Pancreas (tissue), 10 donors: ENCODE measurements at regions not wholly inside any gene's neighbourhood (a gene's known extent, or its start where the extent isn't known, plus 50 kb on each side); places are given as distances from the start of the nearest gene placed in this dataset.
"Not testable (repeated sequence)": the region's sequence is repeated elsewhere in the genome, so short reads cannot be mapped to it uniquely, and the experiment has no call there.

Experiments
- ATAC-seq, 4 donors: fragments of 200-7000 bp; cut with Tn5 transposase; one replicate each; pipeline versions ENCODE4 v1.8.0 to v1.9.1; 2020; ENCODE audit warnings: mild to moderate bottlenecking in 4 of 4, moderate library complexity in 4 of 4
- DNase-seq, 6 donors: peaks; one replicate each; pipeline ENCODE4 v3.0.0-alpha.2; 2020
- FAIRE-seq: peaks from 2 replicates; lab custom pipeline; 2012; peaks lifted over from hg19 to GRCh38; lab: Jason Lieb, UNC
- H3K27ac ChIP-seq, 4 donors: fragments of 200-600 bp; sonication (generic); 1 replicate in 3 of 4; 2 replicates in 1 of 4; pipeline versions ENCODE4 v1.5.0 to v1.8.0; 2020
- H3K27me3 ChIP-seq, 4 donors: fragments of 200-600 bp; one replicate each; pipeline ENCODE4 v1.8.0; 2021
- H3K36me3 ChIP-seq, 3 donors: fragments of 200-600 bp; sonication (generic) in 1 of 3; one replicate each; pipeline versions ENCODE4 v1.5.0 to v1.8.0; 2020 to 2021
- H3K4me1 ChIP-seq, 3 donors: fragments of 200-600 bp; one replicate each; pipeline ENCODE4 v1.8.0; 2021
- H3K4me3 ChIP-seq, 4 donors: fragments of 200-600 bp; sonication (generic) in 2 of 4; one replicate each; pipeline versions ENCODE4 v1.5.0 to v1.8.0; 2020 to 2021
- H3K9me3 ChIP-seq, 4 donors: fragments of 200-600 bp; one replicate each; pipeline ENCODE4 v1.8.0; 2021
- CTCF ChIP-seq, 4 donors: fragments of 200-600 bp; sonication (generic) in 3 of 4; IDR thresholded peaks; one replicate each; pipeline versions ENCODE4 v1.5.0 to v1.8.0; 2021; ENCODE audit warnings: antibody characterized with exemption in 4 of 4
- WGBS, 2 donors: extraction: QIAGEN DNeasy Blood & Tissue Kit; methylation state at CpG; one replicate each; pipeline ENCODE4 v1.1.7; 2013; 5-methylcytosine and 5-hydroxymethylcytosine counted together
- intact Hi-C, 3 donors: fragments of 100-400 bp; cut with DNase I; formaldehyde crosslinking; loops; one replicate each; pipeline versions ENCODE4 v1.11.1 to v1.14.2; 2022
- donor health status: healthy with polysubstance abuse.
- donor health status: DM: no; HTN: no; CAD: no; lungs with moderate emphysema.
- donor health status: DM: no; HTN: no; CAD: no.
- donor health status: control.
- donor health status: control.
- donor health status: Bipolar disorder and iron deficiency.
- donor health status: DM: yes; HTN: yes; CAD: no.
- donor health status: DM: no; HTN: no; CAD: no.
- donor health status: DM: no; HTN: no; CAD: no.
- donor health status: DM: yes; HTN: yes; CAD: no.

- intact Hi-C loops, result no loop called here
- no peak for DNase-seq
- FAIRE-seq, result no peak
- no peaks in the 10 kb centered on the region for H3K9me3 ChIP-seq
- no peak for ATAC-seq
- no peak overlapping the region for H3K27ac ChIP-seq
- no peak overlapping the region for H3K4me3 ChIP-seq
- no peaks in the 10 kb centered on the region for H3K4me1 ChIP-seq
- no peak for TF ChIP-seq CTCF (IDR thresholded peaks at IDR 0.05)
- H3K27me3 ChIP-seq, result no peaks in the 10 kb centered on the region
- H3K36me3 ChIP-seq, result no peaks in the 10 kb centered on the region
- WGBS, 2 donors, result 71 to 75% methylated on average over 4 of the region's 4 CpGs
Observed at GRCh38 chr2:207434899-207435465, 94.8 kb upstream of the CREB1 start.

GRCh38 chr2:207437136-207437523 lies 92.6 kb upstream of the CREB1 start:
- Histone ChIP-seq H3K36me3 (no peaks in the 10 kb centered on the region), H3K27ac (no peak overlapping the region), H3K27me3 (no peaks in the 10 kb centered on the region), H3K4me1 (no peaks in the 10 kb centered on the region), H3K9me3 (no peaks in the 10 kb centered on the region), H3K4me3 (no peak overlapping the region)
- TF ChIP-seq CTCF (IDR thresholded peaks at IDR 0.05), result no peak
- 77 to 82% methylated on average over 1 of the region's 1 CpG for WGBS, 2 donors
- intact Hi-C loops, result no loop called here
- ATAC-seq, result no peak
- FAIRE-seq, result no peak
- no peak for DNase-seq

GRCh38 chr2:207437524-207438143 lies 92.1 kb upstream of the CREB1 start:
- Histone ChIP-seq H3K4me1 (no peaks in the 10 kb centered on the region), H3K27me3 (no peaks in the 10 kb centered on the region), H3K27ac (no peak overlapping the region), H3K36me3 (no peaks in the 10 kb centered on the region), H3K9me3 (no peaks in the 10 kb centered on the region), H3K4me3 (no peak overlapping the region)
- DNase-seq, result no peak
- intact Hi-C loops, result no loop called here
- TF ChIP-seq CTCF (IDR thresholded peaks at IDR 0.05), result no peak
- WGBS, 2 donors, result 83 to 85% methylated on average over 13 of the region's 13 CpGs
- FAIRE-seq, result no peak
- no peak for ATAC-seq

GRCh38 chr2:207438414-207439126 lies 91.2 kb upstream of the CREB1 start:
- 73 to 82% methylated on average over 3 of the region's 3 CpGs for WGBS, 2 donors
- intact Hi-C loops, result no loop called here

GRCh38 chr2:207439881-207440280 lies 89.9 kb upstream of the CREB1 start:
- H3K9me3 ChIP-seq, H3K27me3 ChIP-seq, H3K4me1 ChIP-seq, ATAC-seq, H3K4me3 ChIP-seq, intact Hi-C loops, FAIRE-seq, H3K27ac ChIP-seq, DNase-seq, H3K36me3 ChIP-seq: not testable (repeated sequence)

More at GRCh38 chr2:207438414-207439126, 91.2 kb upstream of the CREB1 start:
- no peak for TF ChIP-seq CTCF (IDR thresholded peaks at IDR 0.05)
- DNase-seq (no peak), ATAC-seq (no peak), FAIRE-seq (no peak)
- no peak overlapping the region for H3K27ac ChIP-seq
- H3K9me3 ChIP-seq, result no peaks in the 10 kb centered on the region
- H3K27me3 ChIP-seq, result no peaks in the 10 kb centered on the region
- H3K36me3 ChIP-seq, result no peaks in the 10 kb centered on the region
- no peak overlapping the region for H3K4me3 ChIP-seq
- no peaks in the 10 kb centered on the region for H3K4me1 ChIP-seq
